H1 (cell line): ENCODE measurements at regions not wholly inside any gene's neighbourhood (a gene's known extent, or its start where the extent isn't known, plus 50 kb on each side); places are given as distances from the start of the nearest gene placed in this dataset.

Experiments
- RAD21 ChIP-seq, 2 experiments: IDR thresholded peaks in 1 of 2; conservative IDR thresholded peaks in 1 of 2; 2 replicates each; pipeline ENCODE4 v1.6.1; 2011; ENCODE audit warnings: low read depth in 2 of 2, low read length in 2 of 2, improper control_type of control experiment in 1 of 2, inconsistent platforms in 1 of 2, mild to moderate bottlenecking in 1 of 2, moderate library complexity in 1 of 2
- SIX5 ChIP-seq: IDR thresholded peaks from 2 replicates; pipeline ENCODE4 v1.6.1; 2011; ENCODE audit warnings: mild to moderate bottlenecking, low read depth, low read length
- TBP ChIP-seq: IDR thresholded peaks from 2 replicates; pipeline ENCODE4 v1.6.1; 2011; ENCODE audit warnings: low read depth, low read length, improper control_type of control experiment
- TEAD4 ChIP-seq: IDR thresholded peaks from 2 replicates; pipeline ENCODE4 v1.6.1; 2012; ENCODE audit warnings: low read depth, low read length, inconsistent platforms, mixed read lengths
- TF ChIP-seq, protein P1 (sequence below): IDR thresholded peaks from 2 replicates; pipeline ENCODE4 v1.6.1; 2011; ENCODE audit warnings: low read depth, mild to moderate bottlenecking, low read length; ENCODE audit not compliant: insufficient read depth

DNA sequence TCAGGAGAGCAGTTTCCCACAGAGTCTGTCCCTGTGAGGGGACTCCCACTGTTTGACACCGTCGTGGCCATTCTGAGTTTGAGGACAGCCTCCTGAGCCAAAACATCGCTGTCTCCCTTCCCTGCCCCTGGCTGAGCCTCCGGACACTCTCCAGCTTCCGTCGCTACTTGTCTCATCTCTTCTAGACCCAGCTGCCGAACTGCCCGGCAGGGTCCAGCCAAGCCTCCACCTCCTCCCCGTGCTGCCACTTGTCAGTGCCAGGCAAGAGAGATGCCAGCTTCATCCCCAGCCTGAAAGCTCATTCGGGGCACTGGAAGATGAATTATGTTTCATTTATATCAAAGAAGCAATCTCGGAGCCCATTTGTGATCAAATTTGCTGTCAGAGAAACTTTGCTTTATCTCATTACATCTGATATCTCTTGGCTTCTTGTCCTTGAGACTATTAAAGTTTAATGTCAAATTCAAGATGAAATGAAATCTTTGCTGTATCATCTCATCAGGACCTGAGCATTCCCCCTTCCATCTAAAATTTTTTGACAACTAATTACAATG is 283.9 kb downstream of the BUD13 start (continued):
- no peak for TF ChIP-seq TEAD4
- TF ChIP-seq SIX5, result no peak
- TF ChIP-seq, protein P1, sequence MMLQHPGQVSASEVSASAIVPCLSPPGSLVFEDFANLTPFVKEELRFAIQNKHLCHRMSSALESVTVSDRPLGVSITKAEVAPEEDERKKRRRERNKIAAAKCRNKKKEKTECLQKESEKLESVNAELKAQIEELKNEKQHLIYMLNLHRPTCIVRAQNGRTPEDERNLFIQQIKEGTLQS, result no peak
- TF ChIP-seq TBP, result no peak
- no peak for TF ChIP-seq RAD21 (IDR thresholded peaks at IDR 0.05 in 1 of 2, conservative IDR thresholded peaks at IDR 0.05 in 1 of 2; ENCODE audit: low read depth in 2 of 2, low read length in 2 of 2)
- TF ChIP-seq, all 59 proteins: peak for 0
